Calu3 (cell line): ENCODE measurements at regions not wholly inside any gene's neighbourhood (a gene's known extent, or its start where the extent isn't known, plus 50 kb on each side); places are given as distances from the start of the nearest gene placed in this dataset.

Experiments
- BruUV-seq: library from RNA; stranded (reverse); fragments of 400-500 nt; replicated peaks from 2 replicates; lab custom pipeline; 2021; lab: Mats Ljungman, UMichigan
- CTCF ChIA-PET: fragments of 300-600 bp; sonication (Branson Sonifier 250); formaldehyde crosslinking; loops from one replicate; lab custom pipeline; 2022; ENCODE audit warnings: antibody characterized with exemption; lab: Charles Lee
- DNase-seq: peaks from one replicate; pipeline ENCODE4 v3.0.0; 2022
- H3K27ac Mint-ChIP-seq: one replicate; pipeline ENCODE4 v1.8.0; 2022; ENCODE audit warnings: mixed read lengths; ENCODE audit not compliant: unreplicated experiment
- H3K27me3 Mint-ChIP-seq: one replicate; pipeline ENCODE4 v1.8.0; 2022; ENCODE audit warnings: mixed read lengths; ENCODE audit not compliant: unreplicated experiment
- H3K36me3 Mint-ChIP-seq: one replicate; pipeline ENCODE4 v1.8.0; 2022; ENCODE audit warnings: mild to moderate bottlenecking, moderate library complexity, mixed read lengths; ENCODE audit not compliant: insufficient read depth, unreplicated experiment
- H3K4me1 Mint-ChIP-seq: one replicate; pipeline ENCODE4 v1.8.0; 2022; ENCODE audit warnings: mild to moderate bottlenecking, low read depth, mixed read lengths; ENCODE audit not compliant: unreplicated experiment
- H3K4me3 Mint-ChIP-seq: one replicate; pipeline ENCODE4 v1.8.0; 2022; ENCODE audit warnings: mild to moderate bottlenecking, low read depth, moderate library complexity, mixed read lengths; ENCODE audit not compliant: unreplicated experiment
- H3K9me3 Mint-ChIP-seq: one replicate; pipeline ENCODE4 v1.8.0; 2022; ENCODE audit warnings: low read depth, mixed read lengths; ENCODE audit not compliant: unreplicated experiment
- CTCF ChIP-seq: fragments of 200-600 bp; IDR thresholded peaks from one replicate; pipeline ENCODE4 v1.8.0; 2022; ENCODE audit warnings: antibody characterized with exemption; ENCODE audit not compliant: unreplicated experiment
- intact Hi-C: fragments of 100-400 bp; cut with micrococcal nuclease; formaldehyde crosslinking; loops from one replicate; pipeline ENCODE4 v1.10.0; 2022; ENCODE audit not compliant: unreplicated experiment

GRCh38 chr13:105908586-105908985, 626.9 kb downstream of the EFNB2 start:
- CTCF ChIA-PET, result no interaction called here

GRCh38 chr13:105907319-105908019, 628.0 kb downstream of the EFNB2 start:
- no TSS peak for BruUV-seq
- H3K9me3 Mint-ChIP-seq, result no peaks in the 10 kb centered on the region
- H3K27me3 Mint-ChIP-seq, result no peaks in the 10 kb centered on the region
- H3K36me3 Mint-ChIP-seq, result no peaks in the 10 kb centered on the region
- no peaks in the 10 kb centered on the region for H3K4me1 Mint-ChIP-seq
- intact Hi-C loops, result no loop called here
- CTCF ChIA-PET, result no interaction called here
- no peak for TF ChIP-seq CTCF
- H3K27ac Mint-ChIP-seq, result no peak overlapping the region
- no peak overlapping the region for H3K4me3 Mint-ChIP-seq
- DNase-seq, result no peak

More at GRCh38 chr13:105908586-105908985, 626.9 kb downstream of the EFNB2 start:
- Mint-ChIP-seq H3K4me1 (no peaks in the 10 kb centered on the region), H3K4me3 (no peak overlapping the region), H3K9me3 (no peaks in the 10 kb centered on the region), H3K27me3 (no peaks in the 10 kb centered on the region), H3K36me3 (no peaks in the 10 kb centered on the region), H3K27ac (no peak overlapping the region)
- no peak for TF ChIP-seq CTCF
- intact Hi-C loops, result no loop called here
- no TSS peak for BruUV-seq
- DNase-seq, result no peak

- Mint-ChIP-seq H3K27me3 (no peaks in the 10 kb centered on the region), H3K4me1 (no peaks in the 10 kb centered on the region), H3K36me3 (no peaks in the 10 kb centered on the region), H3K4me3 (no peak overlapping the region), H3K27ac (no peak overlapping the region), H3K9me3 (no peaks in the 10 kb centered on the region)
- CTCF ChIA-PET, result no interaction called here
- intact Hi-C loops, result no loop called here
- no TSS peak for BruUV-seq
- DNase-seq, result no peak
- no peak for TF ChIP-seq CTCF
These were observed 628.7 kb downstream of the EFNB2 start for GRCh38 chr13:105906746-105907145.

GRCh38 chr13:105904034-105904742, 631.3 kb downstream of the EFNB2 start:
- H3K4me3 Mint-ChIP-seq, result no peak overlapping the region
- no peaks in the 10 kb centered on the region for H3K4me1 Mint-ChIP-seq
- intact Hi-C loops, result no loop called here
- DNase-seq, result no peak
- H3K36me3 Mint-ChIP-seq, result no peaks in the 10 kb centered on the region
- no peak overlapping the region for H3K27ac Mint-ChIP-seq
- no TSS peak for BruUV-seq
- CTCF ChIA-PET, result no interaction called here
- H3K27me3 Mint-ChIP-seq, result no peaks in the 10 kb centered on the region
- no peaks in the 10 kb centered on the region for H3K9me3 Mint-ChIP-seq
- no peak for TF ChIP-seq CTCF
